Right ventricle myocardium inferior (tissue), 1 donor: ENCODE measurements at regions not wholly inside any gene's neighbourhood (a gene's known extent, or its start where the extent isn't known, plus 50 kb on each side); places are given as distances from the start of the nearest gene placed in this dataset.
A peak's percentile ranks its signal among the peaks of the same experiment; 100 is the strongest.

Source experiments
- ATAC-seq: fragments of 200-7000 bp; cut with Tn5 transposase; one replicate; pipeline ENCODE4 v1.9.1; 2020; ENCODE audit warnings: mild to moderate bottlenecking, moderate library complexity
- DNase-seq: peaks from one replicate; pipeline ENCODE4 v3.0.0; 2021; ENCODE audit errors: missing footprints
- intact Hi-C: fragments of 100-400 bp; cut with DNase I; formaldehyde crosslinking; loops from one replicate; pipeline ENCODE4 v1.11.0; 2022
- donor health status: DM: no; HTN: yes; CAD: no; lungs with severe emphysema.

DNA sequence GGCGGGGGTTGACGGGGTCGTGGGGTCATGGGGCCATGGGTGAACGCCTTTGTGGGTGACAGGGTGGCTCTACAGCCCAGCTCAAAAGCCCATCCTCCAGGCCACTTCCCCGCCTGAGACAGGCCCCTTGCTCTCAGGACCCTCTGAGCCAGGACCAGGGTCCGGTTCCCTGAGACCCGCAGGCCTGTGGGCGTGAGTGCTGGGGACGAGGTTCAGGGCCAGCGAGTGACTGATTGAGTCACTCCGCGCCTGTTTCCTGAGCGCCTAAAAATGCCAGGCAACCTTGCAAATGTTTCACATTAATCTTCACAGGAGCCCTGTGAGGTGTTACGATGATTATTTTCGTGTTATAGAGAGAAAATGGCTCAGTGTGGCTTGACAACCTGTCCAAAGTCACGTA, 97.8 kb downstream of the ZNF674 start:
- intact Hi-C loops = loop anchor here (10.0 kb wide), 2 partner anchors 97 to 197 kb away; partner anchors contain the start of gene ZNF674
- DNase-seq (no peak), ATAC-seq (no peak)

GRCh38 chrX:46446727-46447378, 98.4 kb downstream of the ZNF674 start:
- ATAC-seq (peak; percentile 99), DNase-seq (peak; percentile 91)
- intact Hi-C loops = loop anchor here (10.0 kb wide), 2 partner anchors 98 to 198 kb away; partner anchors contain the start of gene ZNF674

- intact Hi-C loops = loop anchor here (10.0 kb wide), 2 partner anchors 101 to 201 kb away; partner anchors contain the start of gene ZNF674
- DNase-seq = no peak
- no peak for ATAC-seq
Observed at GRCh38 chrX:46444011-46444410, 101.2 kb downstream of the ZNF674 start.

GRCh38 chrX:46436744-46437143, 108.5 kb downstream of the ZNF674 start:
- DNase-seq (no peak), ATAC-seq (no peak)
- intact Hi-C loops = no loop called here

GRCh38 chrX:46433892-46434291, 111.3 kb downstream of the ZNF674 start:
- intact Hi-C loops = no loop called here
- DNase-seq = no peak
- ATAC-seq = no peak

DNA sequence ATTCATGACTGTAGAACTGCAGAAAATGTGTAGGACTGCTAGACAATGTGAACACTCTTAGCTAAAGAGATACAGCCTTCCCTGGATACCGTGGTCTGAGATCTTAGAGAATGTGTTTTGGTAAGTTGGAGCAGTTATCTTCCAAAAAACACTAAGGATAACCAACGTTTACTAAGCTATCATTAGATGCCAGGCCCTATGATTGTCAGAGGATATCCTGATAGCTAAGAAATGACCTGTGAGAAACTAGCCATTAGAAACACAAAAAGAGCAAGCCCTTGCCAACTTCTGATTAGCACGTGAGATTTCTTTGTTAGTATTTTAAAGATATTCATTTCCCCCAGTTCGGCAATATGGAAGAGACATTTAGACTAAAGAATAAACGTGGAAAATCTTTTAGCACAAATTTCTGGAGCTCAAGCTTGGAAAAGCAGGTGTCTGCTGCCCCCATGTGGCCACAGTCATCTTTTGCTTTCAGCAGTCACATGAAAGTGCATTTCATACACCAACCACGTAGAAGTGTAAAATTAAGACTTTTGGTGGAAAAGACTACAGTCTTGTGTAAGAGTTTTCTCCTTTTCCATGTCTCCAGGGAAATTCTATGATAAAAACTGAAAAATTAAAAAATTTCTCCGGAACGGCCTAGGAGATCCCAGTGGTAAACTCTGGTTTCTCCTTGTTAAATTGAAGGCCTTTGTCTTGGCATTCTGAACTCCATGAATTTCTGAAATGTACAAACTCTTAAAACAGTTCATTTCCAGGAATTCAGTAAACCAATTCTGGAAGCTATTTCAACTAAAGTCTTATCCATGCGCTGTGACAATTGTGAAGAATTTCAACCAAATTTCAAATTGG, 136.4 kb downstream of the ZNF674 start:
- DNase-seq = no peak
- intact Hi-C loops = loop anchor here (10.0 kb wide), 1 partner anchor 894 kb away; no protein-coding TSS in a partner anchor
- ATAC-seq = no peak

DNA sequence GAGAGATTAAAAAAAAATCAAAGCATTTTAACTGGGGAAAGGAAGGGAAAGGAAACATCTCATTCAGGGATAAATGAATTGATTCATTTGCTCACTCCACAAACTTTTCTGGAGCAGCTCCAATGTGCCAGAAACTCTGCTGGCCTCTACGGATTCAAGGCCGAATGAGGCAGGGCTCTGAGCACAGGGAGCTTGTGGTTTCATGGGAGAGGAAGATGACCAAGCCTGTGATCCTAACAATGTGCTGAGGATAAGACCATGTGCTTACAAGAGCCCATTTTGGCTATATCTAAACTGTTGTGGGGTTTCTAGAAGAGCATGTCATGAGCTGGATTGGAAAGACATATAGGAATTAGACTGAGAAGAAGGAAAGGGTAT, 137.5 kb downstream of the ZNF674 start:
- intact Hi-C loops = loop anchor here (10.0 kb wide), 1 partner anchor 893 kb away; no protein-coding TSS in a partner anchor
- DNase-seq (no peak), ATAC-seq (no peak)

DNA sequence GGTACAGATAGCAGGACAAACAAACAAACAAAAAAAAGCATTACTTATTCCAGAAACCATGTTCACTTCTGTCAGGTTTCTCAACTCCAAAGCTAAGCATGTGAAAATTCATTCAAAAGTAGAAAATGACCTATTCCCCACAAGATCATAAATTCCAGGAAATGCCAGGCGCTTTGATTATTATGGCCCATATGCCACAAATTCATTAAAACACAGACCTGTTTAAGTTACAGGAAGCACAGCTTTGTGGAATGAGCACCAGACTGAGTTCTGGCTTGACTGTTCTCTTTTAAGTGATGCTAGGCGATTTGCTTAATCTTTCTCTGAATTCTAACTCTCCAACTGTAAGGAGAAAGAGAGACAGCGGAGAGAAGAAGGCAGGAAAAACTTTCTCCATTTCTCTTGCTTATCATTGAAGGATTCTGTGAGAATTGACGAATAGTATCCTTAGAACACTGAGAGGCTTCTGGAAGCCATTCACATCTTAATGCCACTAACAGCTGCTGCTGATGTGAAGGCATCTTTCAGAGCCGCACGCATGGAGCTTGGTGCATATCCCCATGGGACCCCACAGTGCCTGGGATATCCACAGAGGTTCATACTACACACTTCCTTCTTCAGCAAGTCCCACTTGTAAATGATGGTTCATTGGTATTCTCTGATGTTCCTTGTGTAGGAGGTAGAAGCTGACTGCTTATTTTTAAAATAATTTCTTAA, 138.0 kb downstream of the ZNF674 start:
- ATAC-seq (no peak), DNase-seq (no peak)
- intact Hi-C loops = loop anchor here (10.0 kb wide), 1 partner anchor 892 kb away; no protein-coding TSS in a partner anchor

GRCh38 chrX:46404774-46405173, 140.4 kb downstream of the ZNF674 start:
- intact Hi-C loops = loop anchor here (10.0 kb wide), 1 partner anchor 890 kb away; no protein-coding TSS in a partner anchor
- no peak for DNase-seq
- no peak for ATAC-seq

- no peak for ATAC-seq
- intact Hi-C loops = loop anchor here (10.0 kb wide), 1 partner anchor 886 kb away; no protein-coding TSS in a partner anchor
Observed at GRCh38 chrX:46400530-46401443, 144.4 kb downstream of the ZNF674 start.

GRCh38 chrX:46398874-46399273, 146.3 kb downstream of the ZNF674 start:
- intact Hi-C loops = no loop called here
- ATAC-seq (no peak), DNase-seq (no peak)

More at GRCh38 chrX:46400530-46401443, 144.4 kb downstream of the ZNF674 start:
- DNase-seq = no peak

GRCh38 chrX:46398126-46398525, 147.1 kb downstream of the ZNF674 start:
- DNase-seq (no peak), ATAC-seq (no peak)
- intact Hi-C loops = no loop called here

- DNase-seq = no peak
- no peak for ATAC-seq
- intact Hi-C loops = no loop called here
Observed at GRCh38 chrX:46386511-46386910, 158.7 kb downstream of the ZNF674 start.

DNA sequence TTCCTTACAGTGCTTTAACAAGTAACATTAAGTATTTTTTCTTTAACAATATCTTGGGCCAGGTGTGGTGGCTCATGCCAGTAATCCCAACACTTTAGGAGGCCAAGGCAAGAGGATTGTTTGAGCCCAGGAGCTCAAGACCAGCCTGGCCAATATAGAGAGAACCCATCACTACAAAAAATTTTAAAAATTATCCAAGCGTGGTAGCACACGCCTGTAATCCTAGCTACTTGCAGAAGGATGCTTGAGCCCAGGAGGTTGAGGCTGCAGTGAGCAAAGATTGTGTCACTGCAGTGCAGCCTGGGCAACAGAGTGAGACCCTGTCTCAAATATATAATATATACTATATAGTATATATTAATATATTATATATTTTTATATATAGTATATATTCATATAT, 162.2 kb downstream of the ZNF674 start:
- intact Hi-C loops = no loop called here
- ATAC-seq (no peak), DNase-seq (no peak)

- DNase-seq (no peak), ATAC-seq (no peak)
- intact Hi-C loops = no loop called here
Observed at GRCh38 chrX:46382595-46382994, 162.6 kb downstream of the ZNF674 start.

DNA sequence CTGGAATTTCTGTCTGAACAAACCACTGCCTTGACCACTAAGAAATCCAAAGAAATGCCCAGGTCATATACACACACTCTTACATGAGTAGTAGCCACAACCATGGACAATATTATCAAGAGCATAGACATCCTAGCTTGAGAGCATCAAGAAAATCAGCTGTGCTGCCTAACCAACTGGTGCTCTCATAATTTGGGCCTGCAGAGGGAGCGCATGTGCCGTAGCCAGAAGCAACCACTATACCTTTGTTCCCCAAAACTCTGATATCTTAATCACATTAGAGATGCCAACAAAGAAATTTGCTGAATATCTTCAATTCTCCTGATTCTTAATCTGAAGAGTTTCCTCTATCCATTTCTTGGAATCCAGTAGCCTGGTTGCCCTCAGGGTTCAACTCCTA, 163.6 kb downstream of the ZNF674 start:
- ATAC-seq (no peak), DNase-seq (no peak)
- intact Hi-C loops = no loop called here

GRCh38 chrX:46380148-46380752, 165.0 kb downstream of the ZNF674 start:
- intact Hi-C loops = no loop called here
- ATAC-seq (no peak), DNase-seq (no peak)
